ENCODE measurements at regions not wholly inside any gene's neighbourhood (a gene's known extent, or its start where the extent isn't known, plus 50 kb on each side); places are given as distances from the start of the nearest gene placed in this dataset.
"Not testable (repeated sequence)": the region's sequence is repeated elsewhere in the genome, so short reads cannot be mapped to it uniquely, and the experiment has no call there.

DNA sequence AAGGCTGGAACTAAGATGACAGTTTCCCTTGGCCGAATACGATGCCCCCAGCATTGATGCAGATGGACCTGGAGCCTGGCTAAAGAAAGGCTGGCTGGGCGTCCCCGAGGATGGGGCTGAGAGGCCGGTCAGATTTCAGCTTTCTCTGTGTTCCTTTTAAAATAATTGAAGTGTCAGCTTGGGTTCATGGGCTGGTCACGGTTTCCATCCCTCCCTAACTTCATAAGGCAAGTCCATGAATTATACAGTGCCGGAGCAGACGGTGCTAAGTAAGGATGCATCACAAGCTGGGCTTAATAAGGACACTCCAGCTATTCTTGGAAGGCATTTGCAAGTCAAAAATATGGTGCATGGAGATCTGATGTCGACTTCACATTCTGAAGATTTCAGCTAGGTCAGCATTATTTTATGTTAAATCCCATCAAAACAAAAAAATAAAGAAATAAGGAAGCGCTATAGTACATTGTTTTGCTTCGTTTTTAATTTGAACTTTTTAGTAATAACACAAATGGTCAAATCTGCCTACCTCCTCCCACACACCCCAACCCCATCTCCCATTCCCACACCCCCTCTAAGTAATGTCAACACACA is 220.8 kb downstream of the RPLP1 start:
- WGBS (ENCODE audit: insufficient coverage, low lambda C conversion rate), result 95% methylated on average over 3 of the region's 11 CpGs
- no peak overlapping the region for H3K4me3 ChIP-seq (ENCODE audit: low read length)

DNA sequence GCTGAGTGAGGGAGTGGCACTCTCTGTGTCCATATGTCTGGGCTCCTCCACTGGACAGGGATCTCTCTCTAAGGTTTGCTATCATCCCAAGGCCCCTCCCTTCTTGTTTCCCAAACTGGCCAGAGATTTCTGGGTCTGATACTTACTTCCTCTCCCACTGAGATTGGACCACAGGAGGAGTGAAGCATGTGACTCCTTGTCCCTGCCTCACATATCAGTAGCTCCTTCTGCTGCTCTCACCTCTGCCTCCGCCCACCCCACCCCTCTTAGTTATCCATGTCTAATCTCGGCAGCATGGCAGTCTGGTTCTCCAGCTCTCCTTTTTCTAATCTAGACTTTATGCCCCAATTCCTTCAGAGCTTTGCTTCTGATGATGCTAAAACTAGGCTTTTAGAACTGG is 223.1 kb downstream of the RPLP1 start:
- no peak overlapping the region for H3K27ac ChIP-seq (ENCODE audit: low read length)
- WGBS (ENCODE audit: insufficient coverage, low lambda C conversion rate), result no CpG with 5 or more reads among the region's 2 CpGs
- H3K27me3 ChIP-seq (ENCODE audit: control insufficient read depth, insufficient read depth, low read length), result peaks cover 26% of the 10 kb centered on the region
- H3K4me3 ChIP-seq (ENCODE audit: low read length), result no peak overlapping the region
- H3K4me1 ChIP-seq (ENCODE audit: control insufficient read depth, insufficient read depth, low read length), result no peaks in the 10 kb centered on the region
- H3K9me3 ChIP-seq (ENCODE audit: control insufficient read depth, low read depth, low read length), result no peaks in the 10 kb centered on the region
- H3K36me3 ChIP-seq (ENCODE audit: control insufficient read depth, insufficient read depth, low read length), result no peaks in the 10 kb centered on the region
- no peak for DNase-seq

More for the DNA sequence above, 220.8 kb downstream of the RPLP1 start:
- Histone ChIP-seq H3K36me3 (ENCODE audit: control insufficient read depth, insufficient read depth, low read length) (no peaks in the 10 kb centered on the region), H3K9me3 (ENCODE audit: control insufficient read depth, low read depth, low read length) (no peaks in the 10 kb centered on the region), H3K4me1 (ENCODE audit: control insufficient read depth, insufficient read depth, low read length) (no peaks in the 10 kb centered on the region), H3K27me3 (ENCODE audit: control insufficient read depth, insufficient read depth, low read length) (peaks cover 30% of the 10 kb centered on the region), H3K27ac (ENCODE audit: low read length) (no peak overlapping the region)
- DNase-seq, result no peak

DNA sequence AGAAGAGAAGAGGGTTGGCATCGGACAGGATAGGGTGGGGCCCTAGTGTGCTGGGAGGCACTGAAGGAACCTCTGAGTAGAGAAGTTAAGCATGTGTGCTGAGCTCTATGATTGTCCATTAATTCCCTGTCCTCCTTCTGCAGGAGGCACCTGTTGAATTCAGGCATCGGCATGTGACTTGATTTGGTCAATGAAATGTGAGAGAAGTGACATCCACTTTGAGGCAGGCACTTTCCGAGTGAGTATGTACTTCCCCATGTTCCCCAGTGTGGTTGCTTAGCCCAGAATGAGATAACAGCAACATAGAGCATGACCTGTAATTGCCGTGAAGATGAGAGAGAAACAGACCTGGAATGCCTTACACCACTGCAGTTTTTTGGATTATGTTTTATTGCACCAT is 224.8 kb downstream of the RPLP1 start:
- Histone ChIP-seq H3K27ac (ENCODE audit: low read length) (no peak overlapping the region), H3K9me3 (ENCODE audit: control insufficient read depth, low read depth, low read length) (no peaks in the 10 kb centered on the region), H3K27me3 (ENCODE audit: control insufficient read depth, insufficient read depth, low read length) (peaks cover 25% of the 10 kb centered on the region), H3K36me3 (ENCODE audit: control insufficient read depth, insufficient read depth, low read length) (no peaks in the 10 kb centered on the region), H3K4me3 (ENCODE audit: low read length) (no peak overlapping the region), H3K4me1 (ENCODE audit: control insufficient read depth, insufficient read depth, low read length) (no peaks in the 10 kb centered on the region)
- DNase-seq, result no peak
- WGBS (ENCODE audit: insufficient coverage, low lambda C conversion rate), result no CpG with 5 or more reads among the region's 4 CpGs

DNA sequence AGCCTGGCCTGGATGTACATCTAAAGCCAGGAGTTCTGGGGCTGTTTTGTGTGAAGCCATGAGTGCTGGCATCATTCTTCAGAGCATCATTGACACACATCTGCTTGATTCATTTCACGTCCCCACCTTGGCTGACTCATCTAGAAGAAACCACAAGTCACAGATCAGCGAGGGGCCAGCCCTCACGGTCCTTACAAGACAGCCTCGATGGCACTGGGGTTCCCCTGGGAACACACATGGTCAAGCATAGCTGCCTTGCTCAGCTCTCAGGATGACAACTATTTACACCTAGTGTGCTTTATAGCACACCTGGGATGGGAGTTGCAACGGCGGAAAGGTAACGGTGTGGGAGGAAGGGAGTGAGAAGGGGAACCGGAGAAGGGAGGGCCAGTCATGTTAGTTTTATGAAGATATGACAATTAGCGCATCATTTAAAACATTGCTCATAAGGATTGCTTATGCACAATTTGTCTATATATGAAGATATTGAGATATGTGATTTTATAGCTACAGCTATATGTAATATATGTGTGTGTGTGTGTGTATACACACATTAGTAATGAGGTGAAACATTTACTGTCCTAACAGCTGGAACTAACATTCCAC is 227.1 kb downstream of the RPLP1 start:
- WGBS (ENCODE audit: insufficient coverage, low lambda C conversion rate), result 80% methylated on average over 1 of the region's 9 CpGs
- Histone ChIP-seq H3K27ac (ENCODE audit: low read length) (no peak overlapping the region), H3K9me3 (ENCODE audit: control insufficient read depth, low read depth, low read length) (no peaks in the 10 kb centered on the region), H3K27me3 (ENCODE audit: control insufficient read depth, insufficient read depth, low read length) (peaks cover 20% of the 10 kb centered on the region), H3K4me3 (ENCODE audit: low read length) (no peak overlapping the region), H3K4me1 (ENCODE audit: control insufficient read depth, insufficient read depth, low read length) (no peaks in the 10 kb centered on the region), H3K36me3 (ENCODE audit: control insufficient read depth, insufficient read depth, low read length) (no peaks in the 10 kb centered on the region)
- DNase-seq, result no peak

DNA sequence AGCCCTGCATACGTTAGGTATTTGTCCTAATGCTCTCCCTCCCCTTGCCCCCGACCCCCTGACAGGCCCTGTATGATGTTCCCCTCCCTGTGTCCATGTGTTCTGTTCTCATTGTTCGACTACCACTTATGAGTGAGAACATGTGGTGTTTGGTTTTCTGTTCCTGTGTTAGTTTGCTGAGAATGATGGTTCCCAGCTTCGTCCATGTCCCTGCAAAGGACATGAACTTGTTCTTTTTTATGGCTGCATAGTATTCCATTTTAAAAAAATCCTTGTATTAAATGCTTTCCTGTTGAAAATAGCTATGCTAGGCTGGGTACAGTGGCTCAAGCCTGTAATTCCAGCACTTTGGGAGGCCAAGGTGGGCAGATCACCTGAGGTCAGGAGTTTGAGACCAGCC is 232.2 kb downstream of the RPLP1 start:
- not testable (repeated sequence) for H3K27ac ChIP-seq (ENCODE audit: low read length); H3K9me3 ChIP-seq (ENCODE audit: control insufficient read depth, low read depth, low read length); H3K36me3 ChIP-seq (ENCODE audit: control insufficient read depth, insufficient read depth, low read length); DNase-seq; H3K27me3 ChIP-seq (ENCODE audit: control insufficient read depth, insufficient read depth, low read length); H3K4me1 ChIP-seq (ENCODE audit: control insufficient read depth, insufficient read depth, low read length); H3K4me3 ChIP-seq (ENCODE audit: low read length)
- WGBS (ENCODE audit: insufficient coverage, low lambda C conversion rate), result no CpG with 5 or more reads among the region's 4 CpGs

DNA sequence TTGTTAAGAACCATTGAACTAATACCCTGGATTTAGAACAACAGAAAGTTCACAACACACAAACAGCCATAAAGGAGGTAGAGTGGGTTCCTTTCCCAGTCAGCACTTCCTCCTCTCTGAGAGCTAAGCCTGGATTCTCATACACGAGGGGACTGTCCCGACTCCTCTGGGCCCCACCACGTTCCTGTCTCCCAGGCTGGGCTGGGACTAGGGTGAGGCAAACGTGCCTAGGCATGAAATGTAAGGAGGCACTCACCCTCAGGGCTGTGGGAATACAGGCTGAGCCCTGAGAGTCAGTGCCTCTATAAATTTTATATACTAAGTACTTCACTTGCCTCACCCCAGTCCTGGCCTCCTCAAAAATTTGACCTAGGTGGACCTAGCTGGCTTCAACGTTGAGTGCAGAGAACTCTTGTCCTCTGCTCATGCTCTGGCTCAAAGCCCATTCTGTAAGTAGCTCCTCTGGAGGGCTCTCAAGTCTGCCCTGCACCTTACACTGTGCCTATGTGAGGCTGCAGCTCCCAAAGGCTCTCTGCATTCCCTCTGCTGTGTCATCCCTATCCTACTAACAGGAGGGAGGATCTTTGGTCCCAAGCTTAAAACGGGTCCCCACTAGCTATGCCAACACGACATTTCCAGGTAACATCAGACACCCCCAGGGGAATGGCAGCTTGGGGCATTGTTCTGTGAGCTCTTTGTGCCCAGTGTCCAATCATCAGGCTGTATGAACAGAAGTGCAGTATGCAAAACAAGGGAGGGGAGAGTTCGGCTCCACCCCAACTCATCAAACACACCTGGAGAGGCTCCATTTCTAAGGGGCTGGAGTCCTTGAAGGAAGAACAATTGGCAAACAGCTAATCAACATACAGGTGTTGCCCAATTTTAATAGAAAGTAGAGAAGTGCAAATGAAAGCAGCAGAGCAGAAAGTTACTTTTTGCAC is 233.2 kb downstream of the RPLP1 start:
- Histone ChIP-seq H3K27me3 (ENCODE audit: control insufficient read depth, insufficient read depth, low read length) (peaks cover 3% of the 10 kb centered on the region), H3K27ac (ENCODE audit: low read length) (no peak overlapping the region), H3K4me3 (ENCODE audit: low read length) (no peak overlapping the region), H3K4me1 (ENCODE audit: control insufficient read depth, insufficient read depth, low read length) (no peaks in the 10 kb centered on the region), H3K36me3 (ENCODE audit: control insufficient read depth, insufficient read depth, low read length) (no peaks in the 10 kb centered on the region), H3K9me3 (ENCODE audit: control insufficient read depth, low read depth, low read length) (peaks cover 12% of the 10 kb centered on the region)
- DNase-seq, result peak in 1 of 2 donors; percentile 32
- no CpG with 5 or more reads among the region's 8 CpGs for WGBS (ENCODE audit: insufficient coverage, low lambda C conversion rate)

DNA sequence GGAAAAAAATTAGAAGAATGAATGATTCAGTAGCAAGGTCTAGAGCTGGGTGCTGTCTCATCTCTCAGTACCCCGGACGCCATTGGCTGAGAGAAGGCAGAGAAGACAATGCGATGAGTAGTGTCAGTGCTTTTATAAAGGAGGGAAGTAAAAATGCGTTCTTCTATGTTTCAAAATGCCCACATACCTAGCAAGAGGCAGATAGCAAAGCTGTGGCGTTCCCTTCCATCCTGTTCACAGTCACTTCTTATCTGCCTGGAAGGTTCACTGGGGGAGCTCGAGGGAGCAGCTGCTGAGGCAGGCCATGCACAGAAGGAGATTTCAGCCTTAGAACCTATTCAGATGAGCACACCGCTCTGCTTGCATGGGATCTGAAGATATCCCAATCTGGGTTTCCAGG is 234.0 kb downstream of the RPLP1 start:
- peaks cover 12% of the 10 kb centered on the region for H3K9me3 ChIP-seq (ENCODE audit: control insufficient read depth, low read depth, low read length)
- H3K36me3 ChIP-seq (ENCODE audit: control insufficient read depth, insufficient read depth, low read length), result no peaks in the 10 kb centered on the region
- H3K27me3 ChIP-seq (ENCODE audit: control insufficient read depth, insufficient read depth, low read length), result peaks cover 3% of the 10 kb centered on the region
- H3K4me1 ChIP-seq (ENCODE audit: control insufficient read depth, insufficient read depth, low read length), result no peaks in the 10 kb centered on the region
- DNase-seq, result no peak
- H3K27ac ChIP-seq (ENCODE audit: low read length), result no peak overlapping the region
- H3K4me3 ChIP-seq (ENCODE audit: low read length), result no peak overlapping the region
- 92% methylated on average over 2 of the region's 7 CpGs for WGBS (ENCODE audit: insufficient coverage, low lambda C conversion rate)

DNA sequence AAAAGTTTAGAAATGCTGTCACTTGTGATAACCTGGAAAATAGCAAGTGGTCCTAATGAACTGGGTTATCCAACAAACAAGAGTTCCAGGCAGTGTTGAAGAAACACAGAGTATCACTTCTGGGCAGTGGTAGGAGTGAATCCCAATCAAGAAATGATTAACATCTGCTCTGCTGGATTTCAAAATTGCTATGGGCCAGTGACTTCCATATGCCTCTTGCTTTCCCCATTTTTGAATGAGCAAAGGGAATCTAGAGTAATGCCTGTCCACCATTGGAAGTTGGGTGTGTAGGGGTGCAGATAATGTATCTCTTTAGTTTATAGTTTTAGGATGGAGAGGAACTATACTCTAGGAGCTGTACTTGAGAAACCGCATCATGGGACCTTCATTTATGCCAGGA is 236.5 kb downstream of the RPLP1 start:
- no peak overlapping the region for H3K27ac ChIP-seq (ENCODE audit: low read length)
- no peaks in the 10 kb centered on the region for H3K4me1 ChIP-seq (ENCODE audit: control insufficient read depth, insufficient read depth, low read length)
- no peak overlapping the region for H3K4me3 ChIP-seq (ENCODE audit: low read length)
- peaks cover 10% of the 10 kb centered on the region for H3K27me3 ChIP-seq (ENCODE audit: control insufficient read depth, insufficient read depth, low read length)
- H3K36me3 ChIP-seq (ENCODE audit: control insufficient read depth, insufficient read depth, low read length), result no peaks in the 10 kb centered on the region
- no CpG with 5 or more reads among the region's 1 CpG for WGBS (ENCODE audit: insufficient coverage, low lambda C conversion rate)
- peaks cover 12% of the 10 kb centered on the region for H3K9me3 ChIP-seq (ENCODE audit: control insufficient read depth, low read depth, low read length)
- no peak for DNase-seq

DNA sequence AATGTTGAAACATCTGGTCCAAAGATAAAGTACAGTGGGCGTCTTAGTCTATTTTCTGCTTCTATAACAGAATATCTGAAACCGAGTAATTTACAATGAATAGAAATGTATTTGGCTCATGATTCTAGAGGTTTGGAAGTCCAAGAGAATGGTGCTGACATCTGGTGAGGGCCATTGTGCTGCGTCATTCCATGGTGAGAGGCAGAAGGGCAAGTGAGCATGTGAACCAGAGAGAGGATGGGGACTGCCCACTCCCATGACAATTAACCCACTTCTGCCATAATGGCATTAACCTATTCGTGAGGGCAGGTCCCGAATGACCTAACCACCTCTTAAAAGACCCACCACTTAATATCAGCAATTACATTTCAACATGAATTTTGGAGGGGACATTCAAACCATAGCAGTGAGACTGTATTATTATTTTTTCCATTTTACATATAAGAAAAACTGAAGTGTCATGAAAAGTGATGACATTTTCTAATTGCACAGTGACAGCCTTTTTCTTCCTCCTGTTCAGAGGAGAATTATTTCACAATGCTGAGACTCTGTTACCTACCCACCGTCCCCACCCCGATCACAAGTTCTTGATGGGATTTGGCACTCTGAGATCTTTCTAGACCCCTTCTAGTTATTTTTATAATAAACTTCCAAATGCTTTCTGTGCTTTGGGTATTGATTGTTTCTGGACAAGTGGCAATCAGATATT is 238.8 kb downstream of the RPLP1 start:
- WGBS (ENCODE audit: insufficient coverage, low lambda C conversion rate), result 95% methylated on average over 4 of the region's 7 CpGs

DNA sequence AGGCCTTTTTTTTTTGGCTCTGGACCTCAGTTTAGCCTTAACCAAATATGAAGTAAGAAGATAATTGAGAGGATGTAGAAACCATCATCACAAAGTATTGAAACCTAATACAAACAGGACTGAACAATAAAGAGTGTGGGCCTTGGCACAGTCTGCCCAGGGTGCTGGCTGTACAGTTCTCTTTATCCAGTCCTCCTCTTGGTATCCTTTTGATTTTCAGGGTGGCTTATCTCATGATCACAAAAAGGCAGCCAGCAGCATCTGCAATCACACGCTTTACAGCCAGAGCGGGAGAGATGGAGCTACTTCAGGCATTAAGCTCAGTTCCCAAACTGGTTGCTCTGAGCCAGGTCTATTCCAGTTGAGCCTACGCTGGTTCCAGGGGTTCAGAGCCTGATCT is 239.7 kb downstream of the RPLP1 start:
- H3K27me3 ChIP-seq (ENCODE audit: control insufficient read depth, insufficient read depth, low read length), result peaks cover 16% of the 10 kb centered on the region
- H3K4me1 ChIP-seq (ENCODE audit: control insufficient read depth, insufficient read depth, low read length), result no peaks in the 10 kb centered on the region
- H3K27ac ChIP-seq (ENCODE audit: low read length), result no peak overlapping the region
- H3K9me3 ChIP-seq (ENCODE audit: control insufficient read depth, low read depth, low read length), result peaks cover 12% of the 10 kb centered on the region
- H3K36me3 ChIP-seq (ENCODE audit: control insufficient read depth, insufficient read depth, low read length), result no peaks in the 10 kb centered on the region
- no CpG with 5 or more reads among the region's 3 CpGs for WGBS (ENCODE audit: insufficient coverage, low lambda C conversion rate)
- H3K4me3 ChIP-seq (ENCODE audit: low read length), result no peak overlapping the region
- DNase-seq, result no peak

More for the DNA sequence above, 238.8 kb downstream of the RPLP1 start:
- Histone ChIP-seq H3K27me3 (ENCODE audit: control insufficient read depth, insufficient read depth, low read length) (peaks cover 16% of the 10 kb centered on the region), H3K4me1 (ENCODE audit: control insufficient read depth, insufficient read depth, low read length) (no peaks in the 10 kb centered on the region), H3K9me3 (ENCODE audit: control insufficient read depth, low read depth, low read length) (peaks cover 12% of the 10 kb centered on the region), H3K27ac (ENCODE audit: low read length) (no peak overlapping the region), H3K4me3 (ENCODE audit: low read length) (no peak overlapping the region), H3K36me3 (ENCODE audit: control insufficient read depth, insufficient read depth, low read length) (no peaks in the 10 kb centered on the region)
- no peak for DNase-seq
